HT-29 (cell line): ENCODE measurements at regions not wholly inside any gene's neighbourhood (a gene's known extent, or its start where the extent isn't known, plus 50 kb on each side); places are given as distances from the start of the nearest gene placed in this dataset.
"Not testable (repeated sequence)": the region's sequence is repeated elsewhere in the genome, so short reads cannot be mapped to it uniquely, and the experiment has no call there.

Source experiments
- DNase-seq: peaks from one replicate; pipeline ENCODE4 v3.0.0-alpha.2; 2015; ENCODE audit warnings: low spot score

DNA sequence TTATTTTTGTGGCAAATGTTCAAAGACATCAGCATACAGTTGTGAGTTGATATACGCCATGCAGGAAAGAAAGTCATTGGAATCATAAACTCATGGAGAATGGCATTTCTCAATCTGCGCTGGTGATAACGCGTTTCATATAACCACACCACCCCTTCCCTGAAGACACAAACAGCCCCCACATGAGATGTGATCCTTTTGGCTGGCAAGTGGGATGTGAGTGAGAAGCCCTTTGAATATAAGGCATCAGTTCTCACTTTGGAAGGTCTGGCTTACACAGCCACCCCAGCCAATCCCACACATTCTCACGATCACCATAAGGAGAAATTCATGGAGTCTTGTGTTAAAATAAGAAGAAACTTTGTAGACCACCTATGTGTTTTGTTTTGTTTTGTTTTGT, 725.0 kb downstream of the PRELID2 start:
- no peak for DNase-seq

DNA sequence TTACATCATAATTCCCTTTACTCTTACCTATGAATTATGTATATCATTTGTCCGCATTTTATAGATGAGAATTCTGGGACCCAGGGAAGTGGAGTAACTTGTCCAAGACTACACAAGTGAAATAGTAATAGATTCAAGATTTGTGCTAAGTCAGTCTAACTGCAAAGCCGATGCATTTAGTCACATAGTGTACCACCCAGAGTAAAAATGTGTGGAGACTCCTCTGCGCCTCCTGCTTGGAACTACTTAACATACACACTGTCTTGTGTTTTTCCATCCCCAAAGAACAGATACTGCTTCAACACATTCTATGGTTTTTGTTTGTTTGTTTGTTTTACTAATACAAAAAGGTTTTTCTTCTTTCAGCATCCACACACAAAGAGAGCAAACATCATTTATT, 729.8 kb downstream of the PRELID2 start:
- DNase-seq: no peak

DNA sequence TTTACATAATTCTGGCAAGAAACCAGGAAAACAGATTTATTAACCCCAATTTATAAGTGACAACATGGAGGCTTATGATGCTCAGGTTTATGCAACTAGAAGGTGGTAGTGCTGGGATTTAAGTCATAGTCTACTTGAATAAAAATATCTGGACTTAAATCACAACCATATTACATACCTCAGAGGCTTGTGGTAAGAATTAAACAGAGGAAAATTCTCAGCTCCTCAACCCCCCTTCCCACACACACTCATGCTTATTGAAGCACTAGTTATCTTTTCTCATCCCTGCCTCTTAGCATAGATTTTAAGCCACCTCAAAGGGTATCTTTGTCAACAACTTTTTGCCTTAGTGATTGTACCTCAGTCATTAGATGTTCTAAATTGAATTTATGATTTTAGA, 731.0 kb downstream of the PRELID2 start:
- no peak for DNase-seq

DNA sequence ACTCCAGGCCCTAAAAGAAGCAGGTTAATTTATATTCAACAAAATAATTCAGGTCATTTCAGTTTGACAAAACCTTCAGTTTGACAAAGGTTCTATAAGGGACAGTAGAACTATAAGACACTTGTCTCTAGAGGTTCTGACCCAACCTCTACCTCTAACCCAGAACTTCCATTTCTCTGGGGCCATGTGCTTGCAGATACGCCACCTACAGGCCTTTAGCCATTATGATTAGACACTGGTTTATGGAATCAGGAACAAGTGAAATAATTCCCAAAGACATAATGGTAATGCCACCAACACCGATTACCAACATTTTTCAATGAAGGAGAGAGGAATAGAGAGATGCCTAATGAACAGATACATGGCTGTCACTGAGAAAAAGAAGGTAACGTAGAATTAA, 733.9 kb downstream of the PRELID2 start:
- peak; percentile 9 for DNase-seq

DNA sequence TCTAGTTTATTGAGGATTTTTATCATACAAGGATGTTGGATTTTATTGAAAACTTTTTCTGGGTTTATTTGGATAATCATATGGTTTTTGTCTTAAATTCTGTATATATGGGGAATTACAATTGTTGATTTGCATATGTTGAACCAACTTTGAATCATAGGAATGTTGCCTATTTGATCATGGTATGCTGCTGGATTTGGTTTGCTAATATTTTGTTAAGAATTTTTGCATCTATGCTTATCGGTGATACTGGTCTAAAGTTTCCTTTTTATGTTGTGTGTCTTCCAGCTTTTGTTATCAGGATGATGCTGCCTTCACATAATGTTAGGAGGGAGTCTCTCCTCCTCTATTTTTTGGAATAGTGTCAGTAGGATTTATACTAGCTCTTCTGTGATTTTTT, 745.0 kb downstream of the PRELID2 start:
- no peak for DNase-seq

DNA sequence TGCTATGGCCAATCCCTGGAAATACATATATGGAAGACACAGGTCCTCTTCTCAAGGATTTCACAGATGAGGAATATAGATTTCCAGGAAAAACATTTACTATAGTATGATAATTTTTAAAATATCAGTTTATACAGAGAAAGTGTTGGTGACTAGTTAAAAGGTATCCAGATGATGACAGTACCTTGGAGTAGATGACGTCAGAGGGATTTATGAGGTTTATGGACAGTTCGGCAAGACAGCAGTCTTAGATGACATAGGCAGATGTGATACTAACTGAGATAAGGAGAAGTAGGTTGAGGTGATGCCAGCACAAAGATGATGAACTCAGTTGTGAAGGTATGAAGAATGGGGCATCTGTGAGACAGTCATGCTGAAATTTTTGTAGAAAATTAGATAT, 750.3 kb downstream of the PRELID2 start:
- DNase-seq: no peak

DNA sequence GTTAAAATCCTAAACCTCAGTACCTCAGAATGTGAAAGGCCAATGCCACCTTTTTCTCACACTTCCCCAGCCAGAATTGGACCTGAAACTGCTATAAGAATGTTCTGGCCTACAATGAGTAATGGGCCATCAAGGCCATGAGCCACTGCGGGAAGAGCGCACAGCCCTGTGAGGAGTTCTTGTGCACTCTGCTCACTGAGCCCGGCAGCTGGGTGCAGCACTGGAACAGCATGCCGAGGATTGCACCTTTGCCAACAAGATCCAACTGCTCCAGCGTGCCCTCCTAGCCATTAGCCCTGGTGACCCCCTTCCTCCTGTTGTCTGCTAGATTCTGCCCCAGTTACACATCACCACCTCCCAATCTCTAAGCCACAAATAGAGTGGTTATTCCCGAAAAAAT, 758.1 kb downstream of the PRELID2 start:
- no peak for DNase-seq

DNA sequence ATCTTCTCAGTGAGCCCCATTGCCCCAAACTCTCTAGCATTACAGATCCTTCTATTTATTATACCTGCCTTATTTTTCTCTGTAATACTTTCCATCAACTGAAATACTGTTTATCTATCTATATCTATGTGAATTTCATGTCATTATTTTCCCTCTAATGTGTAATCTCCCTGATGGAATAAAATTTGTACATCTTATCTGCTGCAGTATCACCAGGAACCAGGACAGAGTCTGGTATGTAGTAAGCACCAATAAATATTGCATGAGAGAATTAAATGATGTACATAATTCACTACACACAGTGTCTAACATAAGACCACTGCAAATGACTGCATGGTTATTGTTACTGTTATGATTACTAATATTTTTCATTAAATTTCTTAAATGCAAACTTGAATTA, 759.1 kb downstream of the PRELID2 start:
- no peak for DNase-seq

DNA sequence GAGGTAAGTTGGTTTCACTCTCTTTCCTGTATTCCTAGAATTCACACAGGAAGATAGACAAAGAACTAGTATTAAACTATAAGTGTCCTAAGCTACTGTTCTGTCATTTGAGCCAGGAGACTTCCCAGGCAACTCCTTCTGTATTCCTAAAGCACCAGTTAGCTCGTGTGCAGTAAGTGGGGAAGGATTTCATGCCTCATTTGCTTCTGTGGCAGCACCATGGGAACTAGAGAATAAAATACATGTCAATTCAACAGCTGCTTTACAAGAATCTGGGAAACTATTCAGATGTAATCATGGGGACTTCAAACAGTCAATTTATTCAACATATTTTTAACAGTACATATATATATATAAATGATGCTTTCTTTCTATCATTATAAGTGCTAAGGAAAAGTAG, 762.3 kb downstream of the PRELID2 start:
- no peak for DNase-seq

DNA sequence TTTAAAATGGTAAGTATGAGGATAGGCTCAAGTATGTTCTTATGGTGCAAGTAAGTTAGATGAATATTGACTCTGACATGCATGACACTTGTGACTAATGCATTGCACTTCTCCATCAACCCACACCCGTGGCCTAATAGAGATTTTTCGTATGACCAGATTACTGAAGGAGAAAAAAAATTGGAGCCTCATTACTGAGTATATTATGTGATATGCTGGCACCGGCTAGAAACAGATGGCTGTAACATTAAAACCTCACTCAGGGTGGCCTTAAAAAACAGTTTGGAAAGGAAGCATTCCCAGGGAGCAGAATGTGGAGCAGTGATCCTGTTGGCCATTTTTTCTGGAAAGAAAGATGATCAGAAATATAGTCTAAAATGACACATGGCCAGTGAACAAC, 766.4 kb downstream of the PRELID2 start:
- DNase-seq: no peak

DNA sequence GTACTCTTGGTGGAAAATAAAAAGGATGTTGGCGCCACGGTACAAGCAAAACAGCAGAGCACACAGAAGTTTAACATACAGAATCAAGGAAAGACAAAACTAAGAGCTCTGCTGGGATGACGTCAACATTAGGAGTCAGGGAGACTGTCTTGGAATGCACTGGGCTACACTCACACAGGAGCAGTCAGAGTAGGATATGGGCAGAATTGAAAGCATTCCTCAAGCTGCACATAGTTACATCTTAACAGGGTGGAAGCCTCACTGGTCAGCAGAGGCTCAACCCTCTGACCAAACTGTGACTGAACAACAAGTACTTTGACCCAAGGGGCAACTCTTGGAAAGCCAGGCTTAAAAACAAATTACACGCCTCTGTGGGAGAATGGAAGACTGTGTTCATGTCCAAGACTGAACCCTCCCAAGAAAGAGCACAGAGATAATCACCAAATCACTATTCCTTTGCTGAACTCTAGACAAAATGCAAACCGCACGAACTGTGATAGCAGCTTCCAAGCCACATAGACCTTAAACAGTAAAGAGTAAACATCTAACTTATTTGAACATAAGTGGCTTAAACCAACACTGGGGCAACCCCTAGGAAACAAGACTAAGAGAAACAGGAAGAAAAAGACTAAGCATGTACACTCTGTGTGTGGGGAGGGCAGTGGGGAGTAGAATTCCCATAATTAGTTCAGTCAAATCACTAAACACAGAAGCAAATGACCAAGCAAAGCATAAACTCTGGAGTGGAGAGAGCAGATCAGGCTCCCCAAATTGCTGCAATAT, 772.7 kb downstream of the PRELID2 start:
- DNase-seq: no peak

DNA sequence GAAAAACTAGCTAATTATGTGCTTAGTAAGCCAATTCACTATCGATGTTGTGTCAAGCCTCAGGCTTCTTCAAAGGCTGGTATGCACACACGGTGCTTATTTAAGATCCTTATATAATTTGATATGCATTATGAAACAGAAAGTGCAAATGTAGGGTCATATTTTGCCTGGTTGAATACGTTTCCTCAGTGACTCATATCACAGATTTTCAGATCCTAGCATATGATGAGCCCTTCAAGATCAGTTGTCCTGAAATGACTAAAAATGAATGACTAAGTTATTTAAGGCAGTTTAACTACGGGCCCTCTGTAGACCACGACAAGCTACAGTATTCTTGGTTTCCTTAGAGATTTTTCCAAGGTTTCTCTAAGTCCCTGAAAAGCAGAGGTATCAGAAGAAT, 778.3 kb downstream of the PRELID2 start:
- no peak for DNase-seq

DNA sequence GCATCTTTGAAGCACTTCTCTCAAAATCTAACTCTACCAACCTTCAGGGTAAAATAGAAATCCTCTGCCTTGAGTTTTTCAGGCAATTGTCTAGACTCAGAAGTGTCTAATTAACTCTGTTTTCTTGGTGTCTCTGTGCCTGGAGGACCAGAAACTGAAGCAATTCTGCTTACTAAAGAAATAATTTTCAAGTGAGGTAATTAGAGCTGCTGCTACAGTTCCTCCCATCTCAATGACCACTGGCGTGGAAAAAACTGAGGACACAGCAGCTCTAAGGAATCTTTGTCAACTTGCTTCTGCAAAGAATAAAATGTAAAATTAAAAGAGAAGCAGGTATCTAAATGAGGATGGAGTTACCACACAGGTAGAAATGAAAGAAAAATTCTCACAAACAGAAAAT, 785.0 kb downstream of the PRELID2 start:
- DNase-seq: no peak

DNA sequence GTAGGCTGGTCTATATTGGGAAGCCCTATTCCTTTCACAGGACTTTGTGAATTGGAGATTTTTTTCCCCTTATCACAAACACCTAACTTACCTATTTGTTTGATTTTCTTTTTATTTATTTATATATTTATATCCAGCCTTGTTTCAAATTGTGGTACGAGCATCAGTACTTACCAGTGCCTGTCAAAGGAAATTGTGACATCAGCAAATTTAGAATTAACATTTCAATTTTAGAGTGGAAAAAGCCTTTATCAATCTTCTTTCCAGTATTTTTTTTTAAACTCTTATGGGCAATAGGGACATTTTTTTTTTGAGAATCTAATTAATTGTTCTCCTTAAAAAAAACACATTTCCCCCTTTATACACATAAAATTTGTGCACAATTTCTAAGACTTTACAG, 790.2 kb downstream of the PRELID2 start:
- DNase-seq: no peak

DNA sequence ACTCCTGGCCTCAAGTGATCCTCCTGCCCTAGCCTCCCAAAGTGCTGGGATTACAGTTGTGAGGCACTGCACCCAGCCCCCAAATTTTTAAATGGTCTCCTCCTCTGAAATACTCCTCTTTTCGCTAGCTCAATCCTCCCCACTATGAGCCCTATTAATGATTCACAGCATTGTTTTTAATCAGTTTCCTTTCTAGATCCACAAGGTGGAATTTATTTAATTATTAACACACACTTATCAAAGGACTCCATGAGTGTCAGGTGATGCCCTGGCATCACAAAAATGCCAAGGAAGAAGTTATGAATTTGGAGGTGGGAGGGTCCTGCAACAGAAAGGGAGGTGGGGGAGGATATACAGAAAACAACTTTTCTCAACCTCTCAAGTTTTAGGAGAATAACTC, 806.5 kb downstream of the PRELID2 start:
- DNase-seq: no peak

DNA sequence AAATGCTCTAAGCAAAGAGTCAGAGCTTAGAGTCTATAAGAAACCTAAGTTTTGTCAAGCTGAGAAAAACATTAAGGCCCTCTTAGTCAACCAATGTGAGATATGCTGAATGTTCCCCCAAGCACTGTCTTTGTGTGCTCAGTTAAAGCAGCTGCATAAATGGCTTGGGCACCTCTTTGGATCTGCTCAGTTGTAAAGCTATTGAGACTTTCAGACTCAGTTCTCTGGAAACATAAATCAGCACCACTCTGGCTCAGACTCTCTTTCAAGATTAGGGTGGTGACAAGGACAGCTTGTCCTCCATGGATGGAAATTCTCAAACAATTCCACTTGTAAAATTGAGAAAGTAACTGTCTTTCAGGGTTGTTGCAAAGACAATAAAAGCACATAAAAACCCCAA, 807.9 kb downstream of the PRELID2 start:
- DNase-seq: no peak

DNA sequence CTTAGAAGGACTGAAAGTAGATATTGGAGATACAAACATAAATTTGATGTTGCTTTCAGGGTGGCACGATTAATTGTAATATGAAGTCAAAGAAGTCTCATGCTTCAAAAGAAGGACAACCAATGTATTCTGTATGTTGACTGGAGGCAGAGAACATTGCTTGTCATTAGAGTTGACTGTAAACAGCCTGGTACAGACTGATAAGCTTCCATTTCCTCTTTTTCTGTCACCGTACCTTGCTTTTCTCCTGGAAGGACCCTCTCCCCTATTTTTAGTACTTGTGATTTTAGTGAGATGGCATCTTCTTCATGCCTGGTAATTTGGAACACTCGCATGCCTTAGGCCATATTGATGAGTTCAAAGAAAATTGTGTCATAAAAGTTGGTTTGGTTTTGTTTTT, 809.4 kb downstream of the PRELID2 start:
- DNase-seq: no peak

DNA sequence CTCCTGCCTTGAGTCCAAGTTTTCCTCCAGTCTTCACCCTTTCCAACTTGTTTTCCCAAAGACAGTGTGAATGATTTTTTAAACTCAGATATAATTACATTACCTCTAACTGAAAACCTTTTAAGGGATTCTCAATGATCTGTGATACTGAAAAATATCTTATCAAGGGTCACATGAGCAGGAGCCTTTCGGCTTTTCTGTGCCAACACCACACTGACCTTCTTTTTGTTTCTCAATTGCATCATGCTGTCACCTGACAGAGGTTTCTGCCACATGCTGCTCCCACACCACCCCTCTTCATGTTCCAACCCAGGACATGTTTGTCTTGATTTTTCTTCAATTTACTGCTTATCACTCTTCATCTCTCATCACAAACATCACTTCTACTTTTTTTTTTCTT, 820.0 kb downstream of the PRELID2 start:
- no peak for DNase-seq

DNA sequence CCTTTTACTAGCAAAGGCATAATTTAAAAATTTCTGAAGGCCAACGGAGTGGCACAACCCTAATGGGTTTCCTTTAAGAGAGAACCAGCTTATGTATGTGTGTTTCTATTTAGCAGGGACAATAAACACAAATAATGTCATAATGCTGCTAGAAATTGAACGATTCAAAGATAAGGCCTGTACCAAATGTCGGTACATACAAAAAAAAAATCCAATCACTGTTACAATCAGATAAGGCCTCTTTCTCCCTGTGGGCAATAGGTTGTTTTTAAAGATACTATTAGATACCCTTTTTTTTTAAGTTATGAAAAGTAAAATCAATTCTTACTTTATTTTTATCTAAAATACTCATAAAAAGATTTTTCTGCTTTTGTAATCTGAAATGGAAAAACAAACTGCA, 821.0 kb downstream of the PRELID2 start:
- no peak for DNase-seq

DNA sequence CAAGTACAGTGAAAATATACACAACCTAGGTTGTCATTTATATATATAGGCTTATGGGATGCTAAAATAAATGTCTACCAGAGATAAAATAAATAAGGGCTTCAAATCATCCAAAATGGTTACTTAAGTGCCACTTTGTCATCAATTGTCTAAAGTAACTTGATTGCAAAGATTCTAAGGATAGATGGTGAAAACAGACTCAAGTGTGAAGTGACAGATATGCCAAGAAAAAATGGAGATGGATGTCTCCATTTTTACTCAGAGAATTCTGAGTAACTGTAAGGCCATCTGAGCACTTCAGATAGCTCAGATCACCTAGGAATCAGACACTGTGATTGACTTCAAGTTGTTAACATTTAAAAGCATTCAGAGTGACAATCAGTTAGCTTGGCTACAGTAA, 824.3 kb downstream of the PRELID2 start:
- no peak for DNase-seq

DNA sequence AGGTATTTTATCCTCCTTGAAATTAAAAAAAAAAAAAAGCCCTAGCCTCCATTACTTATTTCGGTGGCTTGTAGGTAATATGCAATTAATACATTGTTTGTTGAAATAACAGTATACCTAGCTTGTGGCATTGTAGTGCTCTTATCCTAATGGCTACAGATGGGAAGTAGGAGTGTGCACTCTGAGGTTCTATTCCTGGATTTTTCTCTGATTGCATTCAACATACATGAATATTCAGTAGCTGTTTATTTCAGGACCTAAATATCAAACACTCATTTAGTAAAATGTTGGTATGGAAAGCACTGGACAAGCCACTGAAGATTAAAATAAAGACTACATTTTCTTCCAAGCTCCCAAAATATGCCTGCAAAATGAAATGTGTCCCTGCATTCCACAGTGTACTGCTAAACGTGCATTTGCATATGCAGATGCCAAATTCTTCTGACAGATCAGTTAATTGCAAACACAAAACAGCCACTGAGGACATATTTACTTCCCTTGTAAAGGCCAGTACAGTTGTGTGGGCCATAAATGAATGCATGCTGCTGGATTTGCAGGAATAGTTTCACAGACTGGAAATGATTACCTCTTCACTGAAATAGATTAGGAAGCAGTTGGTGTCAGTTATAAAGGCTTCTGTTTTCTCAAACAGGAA, 826.1 kb downstream of the PRELID2 start:
- DNase-seq: no peak

DNA sequence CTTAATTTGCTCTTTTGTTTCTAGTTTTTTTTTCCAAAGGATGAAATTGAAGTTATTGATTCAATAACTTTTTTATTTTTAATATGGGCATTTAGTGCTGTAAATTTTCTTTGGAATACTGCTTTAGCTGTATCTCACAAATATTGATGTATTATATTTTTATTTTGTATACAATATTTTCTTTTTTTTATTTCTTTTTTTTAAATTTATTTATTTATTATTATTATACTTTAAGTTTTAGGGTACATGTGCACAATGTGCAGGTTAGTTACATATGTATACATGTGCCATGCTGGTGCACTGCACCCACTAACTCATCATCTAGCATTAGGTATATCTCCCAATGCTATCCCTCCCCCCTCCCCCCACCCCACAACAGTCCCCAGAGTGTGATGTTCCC, 823.7 kb downstream of the KCTD16 start:
- not testable (repeated sequence) for DNase-seq

DNA sequence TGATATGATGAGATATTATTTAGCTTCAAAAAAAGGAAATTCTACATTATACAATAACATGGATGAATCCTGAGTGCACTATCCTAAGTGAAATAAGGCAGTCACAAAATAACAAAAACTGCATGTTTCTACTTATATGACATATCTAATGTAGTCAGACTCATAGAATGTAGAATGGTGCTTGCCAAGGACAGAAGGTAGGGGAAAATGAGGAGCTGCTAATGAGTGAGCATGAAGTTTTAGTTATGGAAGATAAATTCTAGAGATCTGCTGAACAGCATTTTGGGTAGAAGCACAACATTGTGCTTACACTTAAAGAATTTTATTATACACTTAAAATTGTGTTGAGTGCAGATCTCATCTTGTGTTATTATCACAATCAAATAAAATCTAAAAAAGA, 812.4 kb downstream of the KCTD16 start:
- DNase-seq: no peak
